Activated T-cell treated with anti-CD3 and anti-CD28 coated beads, Interleukin-2, amount 50 U/mL, for 72 hours (primary cell): ENCODE measurements at regions not wholly inside any gene's neighbourhood (a gene's known extent, or its start where the extent isn't known, plus 50 kb on each side); places are given as distances from the start of the nearest gene placed in this dataset.
"Not testable (repeated sequence)": the region's sequence is repeated elsewhere in the genome, so short reads cannot be mapped to it uniquely, and the experiment has no call there.

Experiments
- ATAC-seq, 2 donors: fragments of 150-1000 bp; cut with Tn5 transposase; replicated peaks in 1 of 2; 2 replicates each; pipeline ENCODE4 v1.10.0; 2021; ENCODE audit warnings: moderate library complexity in 2 of 2, mild to moderate bottlenecking in 1 of 2
- DNase-seq, 2 donors: peaks; one replicate each; pipeline ENCODE4 v3.0.0; 2021 to 2022; ENCODE audit warnings: mixed read lengths in 1 of 2
- H3K27ac Mint-ChIP-seq: one replicate; pipeline ENCODE4 v1.8.0; 2022; ENCODE audit warnings: mild to moderate bottlenecking, moderate library complexity, mixed read lengths
- H3K27me3 Mint-ChIP-seq: one replicate; pipeline ENCODE4 v1.8.0; 2022; ENCODE audit warnings: low read depth, mixed read lengths
- H3K36me3 Mint-ChIP-seq, 2 donors: one replicate each; pipeline ENCODE4 v1.8.0; 2022; ENCODE audit warnings: mixed read lengths in 2 of 2, mild to moderate bottlenecking in 1 of 2; ENCODE audit not compliant: insufficient read depth in 2 of 2
- H3K4me1 Mint-ChIP-seq: one replicate; pipeline ENCODE4 v1.8.0; 2022; ENCODE audit warnings: low read depth, mixed read lengths
- H3K4me3 Mint-ChIP-seq, 2 donors: one replicate each; pipeline ENCODE4 v1.8.0; 2022; ENCODE audit warnings: mild to moderate bottlenecking in 2 of 2, mixed read lengths in 2 of 2, moderate library complexity in 2 of 2
- H3K9me3 Mint-ChIP-seq, 2 donors: one replicate each; pipeline ENCODE4 v1.8.0; 2022; ENCODE audit warnings: mixed read lengths in 2 of 2

- H3K4me1 Mint-ChIP-seq, result no peaks in the 10 kb centered on the region
- no peak overlapping the region for H3K27ac Mint-ChIP-seq
Observed at GRCh38 chr10:105734479-105734878, 1093.4 kb downstream of the SORCS3 start.

DNA sequence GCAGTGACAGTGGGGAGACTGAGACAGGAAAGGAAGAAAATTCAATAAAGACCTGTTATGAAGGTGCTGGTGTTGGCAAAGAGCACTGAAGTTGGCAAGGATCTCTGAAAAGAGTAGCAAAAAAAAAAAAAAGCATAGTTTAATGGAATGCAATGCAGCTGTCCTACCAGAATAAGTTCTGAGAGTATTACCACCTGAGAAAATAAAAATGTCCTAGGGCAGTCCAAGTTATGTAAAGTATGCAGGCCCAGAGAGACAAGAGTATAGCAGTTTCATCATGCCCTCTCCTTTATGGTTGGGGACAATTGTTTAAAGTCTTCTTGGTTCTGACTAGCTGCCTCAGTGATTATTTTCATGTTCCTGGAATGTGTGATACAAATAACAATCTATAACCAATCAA lies 1092.8 kb downstream of the SORCS3 start:
- Mint-ChIP-seq H3K36me3 (no peaks in the 10 kb centered on the region), H3K4me1 (no peaks in the 10 kb centered on the region), H3K4me3 (no peak overlapping the region), H3K9me3 (peaks cover 3 to 4% of the 10 kb centered on the region in 2 donors), H3K27ac (no peak overlapping the region), H3K27me3 (no peaks in the 10 kb centered on the region)
- no peak for ATAC-seq
- DNase-seq, result no peak

More at GRCh38 chr10:105734479-105734878, 1093.4 kb downstream of the SORCS3 start:
- no peak for DNase-seq
- ATAC-seq, result no peak
- Mint-ChIP-seq H3K9me3 (peaks cover 3 to 4% of the 10 kb centered on the region in 2 donors), H3K36me3 (no peaks in the 10 kb centered on the region), H3K27me3 (no peaks in the 10 kb centered on the region), H3K4me3 (no peak overlapping the region)

DNA sequence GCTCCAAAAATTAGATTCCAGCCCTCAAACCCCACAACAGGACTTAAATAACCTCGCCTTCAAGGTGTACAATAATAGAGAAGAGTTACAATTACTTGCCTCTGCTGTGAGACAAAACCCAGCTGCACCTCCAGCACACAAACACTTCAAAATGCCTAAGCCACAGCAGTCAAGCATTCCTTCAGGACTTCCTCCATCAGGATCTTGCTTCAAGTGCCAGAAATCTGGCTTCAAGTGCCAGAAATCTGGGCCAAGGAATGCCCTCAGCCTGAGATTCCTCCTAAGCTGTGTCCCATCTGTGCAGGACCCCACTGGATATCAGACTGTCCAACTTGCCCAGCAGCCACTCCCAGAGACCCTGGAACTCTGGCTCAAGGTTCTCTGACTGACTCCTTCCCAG lies 1088.3 kb downstream of the SORCS3 start:
- Mint-ChIP-seq H3K4me1 (no peaks in the 10 kb centered on the region), H3K36me3 (no peaks in the 10 kb centered on the region), H3K9me3 (peaks cover 0 to 8% of the 10 kb centered on the region in 2 donors), H3K27ac (no peak overlapping the region), H3K27me3 (no peaks in the 10 kb centered on the region), H3K4me3 (no peak overlapping the region)
- no peak for ATAC-seq
- no peak for DNase-seq

- DNase-seq, H3K27ac Mint-ChIP-seq, H3K27me3 Mint-ChIP-seq, H3K9me3 Mint-ChIP-seq, H3K4me1 Mint-ChIP-seq, H3K36me3 Mint-ChIP-seq, ATAC-seq, H3K4me3 Mint-ChIP-seq: not testable (repeated sequence)
Observed at GRCh38 chr10:105727586-105727985, 1086.5 kb downstream of the SORCS3 start.

DNA sequence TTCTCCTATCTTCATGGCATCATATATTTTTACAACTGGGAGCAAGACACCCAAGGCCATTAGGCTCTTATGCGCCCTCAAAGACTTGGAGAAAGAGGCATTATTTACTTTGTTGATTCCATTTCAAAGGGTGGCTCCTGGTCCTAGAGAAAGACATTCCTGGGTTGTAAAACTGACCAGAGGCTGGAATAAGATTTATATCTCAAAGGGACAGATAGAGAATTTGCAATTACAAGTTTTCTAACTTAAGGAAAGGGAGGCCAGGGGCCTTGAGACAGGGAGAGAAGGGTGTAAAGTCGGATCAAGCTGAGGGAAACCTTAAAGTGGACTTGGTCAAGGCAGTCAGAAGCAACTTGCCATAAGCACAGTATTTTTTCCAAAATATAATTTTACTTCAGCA lies 1086.0 kb downstream of the SORCS3 start:
- ATAC-seq (no peak), DNase-seq (no peak)
- no peaks in the 10 kb centered on the region for H3K36me3 Mint-ChIP-seq
- no peaks in the 10 kb centered on the region for H3K4me1 Mint-ChIP-seq
- H3K27ac Mint-ChIP-seq, result no peak overlapping the region
- H3K4me3 Mint-ChIP-seq, result no peak overlapping the region
- peaks cover 0 to 8% of the 10 kb centered on the region in 2 donors for H3K9me3 Mint-ChIP-seq
- H3K27me3 Mint-ChIP-seq, result no peaks in the 10 kb centered on the region

GRCh38 chr10:105726149-105726548 lies 1085.1 kb downstream of the SORCS3 start:
- Mint-ChIP-seq H3K9me3 (peaks cover 0 to 8% of the 10 kb centered on the region in 2 donors), H3K4me1 (no peaks in the 10 kb centered on the region), H3K27me3 (no peaks in the 10 kb centered on the region), H3K4me3 (no peak overlapping the region), H3K27ac (no peak overlapping the region), H3K36me3 (no peaks in the 10 kb centered on the region)
- no peak for ATAC-seq
- no peak for DNase-seq

DNA sequence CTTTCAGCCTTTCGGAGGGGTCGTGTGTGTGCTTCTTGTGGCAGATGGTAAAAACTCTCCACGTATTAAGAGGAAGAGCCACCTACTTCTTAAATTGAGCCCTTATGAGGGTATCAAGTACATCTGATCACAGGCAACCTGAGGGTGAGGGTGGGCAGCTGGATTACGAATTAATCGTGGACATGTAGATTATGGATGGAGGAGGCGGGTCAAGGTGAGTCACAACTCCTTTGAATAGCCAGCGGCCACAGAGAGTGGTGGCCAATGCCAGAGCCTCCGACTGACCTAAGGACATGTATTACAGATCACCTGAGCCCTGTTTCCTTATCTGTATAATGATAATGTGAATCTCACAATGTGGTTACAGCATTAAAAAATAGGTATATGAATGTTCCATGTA lies 1083.9 kb downstream of the SORCS3 start:
- DNase-seq, result no peak
- no peaks in the 10 kb centered on the region for H3K27me3 Mint-ChIP-seq
- H3K36me3 Mint-ChIP-seq, result no peaks in the 10 kb centered on the region
- ATAC-seq, result no peak
- H3K27ac Mint-ChIP-seq, result no peak overlapping the region
- peaks cover 0 to 8% of the 10 kb centered on the region in 2 donors for H3K9me3 Mint-ChIP-seq
- H3K4me3 Mint-ChIP-seq, result no peak overlapping the region
- no peaks in the 10 kb centered on the region for H3K4me1 Mint-ChIP-seq

- H3K27ac Mint-ChIP-seq, result no peak overlapping the region
- H3K4me3 Mint-ChIP-seq, result no peak overlapping the region
- no peaks in the 10 kb centered on the region for H3K27me3 Mint-ChIP-seq
- H3K9me3 Mint-ChIP-seq, result peaks cover 6 to 8% of the 10 kb centered on the region in 2 donors
- H3K4me1 Mint-ChIP-seq, result no peaks in the 10 kb centered on the region
- H3K36me3 Mint-ChIP-seq, result peaks cover 0 to 2% of the 10 kb centered on the region in 2 donors
- ATAC-seq, result no peak
- DNase-seq, result no peak
Observed at GRCh38 chr10:105718207-105718995, 1077.3 kb downstream of the SORCS3 start.

DNA sequence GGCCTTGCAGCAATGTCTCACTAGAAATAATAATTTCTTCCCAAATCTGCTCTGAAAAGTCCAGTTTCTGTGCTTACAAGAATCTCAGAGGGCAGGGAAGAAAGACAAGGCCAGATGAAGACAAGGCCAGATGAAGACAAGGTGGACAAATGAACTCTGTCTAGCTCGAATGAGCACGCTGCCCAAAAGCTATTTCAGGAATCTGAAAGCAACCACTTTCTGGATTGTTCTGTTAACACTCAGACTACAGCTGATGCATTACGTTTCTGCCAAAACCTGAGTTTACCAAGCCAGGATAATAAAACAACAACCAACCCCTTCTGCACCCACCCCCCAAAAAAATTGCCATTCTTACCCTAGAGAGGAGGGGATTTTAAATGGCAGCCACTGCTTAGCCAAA lies 1073.6 kb downstream of the SORCS3 start:
- Mint-ChIP-seq H3K27me3 (no peaks in the 10 kb centered on the region), H3K4me3 (no peak overlapping the region), H3K4me1 (no peaks in the 10 kb centered on the region), H3K27ac (no peak overlapping the region), H3K9me3 (peaks cover 10 to 12% of the 10 kb centered on the region in 2 donors), H3K36me3 (peaks cover 0 to 2% of the 10 kb centered on the region in 2 donors)
- DNase-seq, result no peak
- ATAC-seq, result no peak

GRCh38 chr10:105707603-105708002 lies 1066.5 kb downstream of the SORCS3 start:
- DNase-seq, result no peak
- Mint-ChIP-seq H3K27ac (no peak overlapping the region), H3K4me1 (no peaks in the 10 kb centered on the region), H3K27me3 (no peaks in the 10 kb centered on the region), H3K9me3 (peaks cover 5% of the 10 kb centered on the region in 2 donors), H3K36me3 (no peaks in the 10 kb centered on the region), H3K4me3 (no peak overlapping the region)
- no peak for ATAC-seq

DNA sequence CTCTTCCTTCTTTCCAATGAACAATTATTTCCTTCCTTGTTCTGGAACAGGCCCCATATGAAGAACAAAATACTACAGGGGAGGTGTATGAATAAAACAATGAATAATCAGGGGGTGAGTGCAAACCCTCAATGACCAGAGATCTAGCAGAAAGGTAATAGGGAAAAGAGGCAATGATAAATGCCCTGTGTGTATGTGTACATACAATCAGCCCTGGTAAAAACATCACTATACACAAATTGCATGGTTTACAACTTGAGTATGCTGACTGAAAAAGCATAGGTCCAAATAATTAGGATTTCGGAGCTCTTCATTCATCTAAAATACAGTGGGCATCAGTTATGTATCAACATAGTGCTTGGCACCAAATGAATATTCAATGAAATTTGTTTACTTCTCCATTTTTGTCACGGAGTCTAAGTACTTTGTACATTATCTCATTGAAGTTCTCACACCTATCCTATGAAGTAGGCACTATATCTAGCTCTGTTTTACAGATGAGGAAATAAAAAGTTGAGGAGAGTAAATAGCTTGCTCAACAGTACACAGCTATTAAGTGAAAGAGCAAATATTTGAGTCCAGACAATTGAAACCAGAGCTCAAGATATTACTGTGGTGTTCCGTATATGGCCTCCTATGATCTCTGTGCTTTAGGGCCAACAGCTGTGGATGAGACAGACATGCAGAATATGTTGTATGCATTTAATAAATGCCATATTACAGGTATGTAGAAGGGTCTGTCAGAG lies 1065.4 kb downstream of the SORCS3 start:
- Mint-ChIP-seq H3K27me3 (no peaks in the 10 kb centered on the region), H3K9me3 (peaks cover 4 to 5% of the 10 kb centered on the region in 2 donors), H3K27ac (no peak overlapping the region), H3K36me3 (no peaks in the 10 kb centered on the region), H3K4me1 (no peaks in the 10 kb centered on the region), H3K4me3 (no peak overlapping the region)
- ATAC-seq, result no peak
- DNase-seq, result no peak

DNA sequence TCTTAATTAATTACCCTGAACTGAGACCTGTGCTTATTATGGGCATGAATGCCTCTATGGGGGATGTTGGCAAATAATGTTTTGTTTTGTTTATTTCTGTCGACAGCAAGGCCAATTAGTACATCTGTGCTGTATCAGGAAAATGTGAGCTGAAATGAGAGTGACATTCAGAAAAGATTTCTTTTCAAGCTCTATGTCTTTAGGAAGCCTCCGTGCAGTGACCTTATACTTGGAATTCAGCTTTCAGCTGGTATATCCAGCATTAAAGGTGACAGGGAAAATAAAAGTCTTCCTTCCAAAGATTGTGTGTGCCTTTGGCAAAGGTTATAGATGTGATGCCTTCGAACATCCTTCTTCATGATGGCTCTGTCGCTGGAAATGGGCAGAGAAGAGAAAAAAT lies 1061.1 kb downstream of the SORCS3 start:
- H3K27ac Mint-ChIP-seq, result no peak overlapping the region
- H3K4me1 Mint-ChIP-seq, result no peaks in the 10 kb centered on the region
- H3K27me3 Mint-ChIP-seq, result no peaks in the 10 kb centered on the region
- no peak overlapping the region for H3K4me3 Mint-ChIP-seq
- H3K36me3 Mint-ChIP-seq, result peaks cover 0 to 2% of the 10 kb centered on the region in 2 donors
- ATAC-seq (no peak), DNase-seq (no peak)
- peaks cover 0 to 4% of the 10 kb centered on the region in 2 donors for H3K9me3 Mint-ChIP-seq

DNA sequence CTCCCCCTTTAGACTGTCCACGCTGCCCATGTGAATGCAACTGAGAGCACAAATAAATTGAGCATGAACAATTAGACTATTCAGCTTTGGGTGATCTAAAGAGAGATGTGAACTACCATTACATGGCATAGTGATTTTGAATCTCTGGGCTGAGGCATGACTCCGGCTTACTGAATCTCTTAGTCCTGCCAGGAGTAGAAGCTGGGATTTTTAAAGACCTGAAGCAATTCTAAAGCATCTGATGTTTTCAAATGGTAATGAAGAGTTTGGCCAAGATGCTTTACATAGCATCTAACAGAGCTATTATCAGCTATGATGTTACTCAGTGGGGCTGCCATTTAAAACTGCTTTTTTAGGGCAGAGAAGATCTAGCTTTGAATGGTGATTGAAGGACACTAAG lies 1059.1 kb downstream of the SORCS3 start:
- no peak overlapping the region for H3K4me3 Mint-ChIP-seq
- peaks cover 0 to 2% of the 10 kb centered on the region in 2 donors for H3K36me3 Mint-ChIP-seq
- H3K4me1 Mint-ChIP-seq, result no peaks in the 10 kb centered on the region
- H3K27ac Mint-ChIP-seq, result no peak overlapping the region
- ATAC-seq, result no peak
- DNase-seq, result no peak
- H3K9me3 Mint-ChIP-seq, result peaks cover 2 to 7% of the 10 kb centered on the region in 2 donors
- no peaks in the 10 kb centered on the region for H3K27me3 Mint-ChIP-seq
